ENCODE measurements at regions not wholly inside any gene's neighbourhood (a gene's known extent, or its start where the extent isn't known, plus 50 kb on each side); places are given as distances from the start of the nearest gene placed in this dataset.

GRCh38 chr10:10627414-10627813, 390.3 kb upstream of the CELF2 start:
- no peak overlapping the region for H3K4me3 ChIP-seq (ENCODE audit: low read depth, low read length)
- H3K4me1 Mint-ChIP-seq (ENCODE audit: low read depth, unreplicated experiment) = no peaks in the 10 kb centered on the region
- H3K27ac Mint-ChIP-seq (ENCODE audit: unreplicated experiment) = no peak overlapping the region
- no peaks in the 10 kb centered on the region for H3K36me3 Mint-ChIP-seq (ENCODE audit: insufficient read depth, unreplicated experiment)
- intact Hi-C loops (cut with micrococcal nuclease; ENCODE audit: unreplicated experiment) = no loop called here
- no peaks in the 10 kb centered on the region for H3K27me3 ChIP-seq (replicated peaks; ENCODE audit: control insufficient read depth, insufficient read depth, low read length)
- ChIA-PET CTCF (no interaction called here), POLR2A (no interaction called here)
- no TSS peak for BruUV-seq (replicated peaks)
- H3K9me3 Mint-ChIP-seq (ENCODE audit: unreplicated experiment) = no peaks in the 10 kb centered on the region
- no peak overlapping the region for H3K4me3 Mint-ChIP-seq (ENCODE audit: unreplicated experiment)
- no peak for TF ChIP-seq CTCF (IDR thresholded peaks at IDR 0.05; ENCODE audit: insufficient read depth in 1 of 2, low read depth in 1 of 2, low read length in 1 of 2, severe bottlenecking in 1 of 2, unreplicated experiment in 1 of 2)
- H3K9me3 ChIP-seq = no peaks in the 10 kb centered on the region
- peaks cover 13% of the 10 kb centered on the region for H3K27me3 Mint-ChIP-seq (ENCODE audit: insufficient read depth, unreplicated experiment)
- no peaks in the 10 kb centered on the region for H3K36me3 ChIP-seq (ENCODE audit: control insufficient read depth, insufficient read depth, low read length)
- DNase-seq = no peak
- H3K4me1 ChIP-seq = no peaks in the 10 kb centered on the region

GRCh38 chr10:10629512-10629911, 388.2 kb upstream of the CELF2 start:
- TF ChIP-seq CTCF (IDR thresholded peaks at IDR 0.05; ENCODE audit: insufficient read depth in 1 of 2, low read depth in 1 of 2, low read length in 1 of 2, severe bottlenecking in 1 of 2, unreplicated experiment in 1 of 2) = no peak
- Histone ChIP-seq H3K4me3 (ENCODE audit: low read depth, low read length) (no peak overlapping the region), H3K9me3 (0 out of 2 replicates have a peak, but pooled peaks cover 5% of the 10 kb centered on the region), H3K36me3 (ENCODE audit: control insufficient read depth, insufficient read depth, low read length) (no peaks in the 10 kb centered on the region), H3K4me1 (no peaks in the 10 kb centered on the region), H3K27me3 (replicated peaks; ENCODE audit: control insufficient read depth, insufficient read depth, low read length) (no peaks in the 10 kb centered on the region)
- no peak overlapping the region for H3K27ac Mint-ChIP-seq (ENCODE audit: unreplicated experiment)
- H3K4me1 Mint-ChIP-seq (ENCODE audit: low read depth, unreplicated experiment) = no peaks in the 10 kb centered on the region
- peaks cover 13% of the 10 kb centered on the region for H3K27me3 Mint-ChIP-seq (ENCODE audit: insufficient read depth, unreplicated experiment)
- intact Hi-C loops (cut with micrococcal nuclease; ENCODE audit: unreplicated experiment) = no loop called here
- CTCF ChIA-PET = no interaction called here
- DNase-seq = no peak
- POLR2A ChIA-PET = no interaction called here
- BruUV-seq (replicated peaks) = no TSS peak
- no peaks in the 10 kb centered on the region for H3K9me3 Mint-ChIP-seq (ENCODE audit: unreplicated experiment)
- H3K4me3 Mint-ChIP-seq (ENCODE audit: unreplicated experiment) = no peak overlapping the region
- no peaks in the 10 kb centered on the region for H3K36me3 Mint-ChIP-seq (ENCODE audit: insufficient read depth, unreplicated experiment)

DNA sequence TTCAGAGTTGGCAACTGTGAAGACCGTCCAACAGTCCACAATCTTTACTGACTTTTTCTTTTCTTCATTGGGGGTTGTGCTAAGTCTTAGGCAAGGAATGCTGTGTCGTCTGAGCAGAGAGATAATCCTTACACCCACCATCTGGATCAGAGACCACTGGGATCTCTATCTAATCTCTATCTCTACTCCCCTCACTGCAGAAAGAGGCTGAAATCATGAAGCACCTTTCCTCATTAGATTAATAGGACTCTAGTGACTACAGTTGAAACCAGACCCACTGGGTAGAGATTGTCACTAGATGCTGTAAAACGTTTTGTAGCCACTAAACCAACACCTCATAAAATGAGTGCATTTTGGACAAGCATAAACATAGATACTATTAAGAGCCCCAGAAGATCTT, 387.4 kb upstream of the CELF2 start:
- Histone ChIP-seq H3K4me3 (ENCODE audit: low read depth, low read length) (no peak overlapping the region), H3K4me1 (no peaks in the 10 kb centered on the region), H3K27me3 (replicated peaks; ENCODE audit: control insufficient read depth, insufficient read depth, low read length) (no peaks in the 10 kb centered on the region; the same call in 1 of the 2 replicates), H3K9me3 (0 out of 2 replicates have a peak, but pooled peaks cover 5% of the 10 kb centered on the region), H3K36me3 (ENCODE audit: control insufficient read depth, insufficient read depth, low read length) (no peaks in the 10 kb centered on the region)
- H3K9me3 Mint-ChIP-seq (ENCODE audit: unreplicated experiment) = no peaks in the 10 kb centered on the region
- no peak overlapping the region for H3K4me3 Mint-ChIP-seq (ENCODE audit: unreplicated experiment)
- no peaks in the 10 kb centered on the region for H3K4me1 Mint-ChIP-seq (ENCODE audit: low read depth, unreplicated experiment)
- H3K36me3 Mint-ChIP-seq (ENCODE audit: insufficient read depth, unreplicated experiment) = no peaks in the 10 kb centered on the region
- peaks cover 13% of the 10 kb centered on the region for H3K27me3 Mint-ChIP-seq (ENCODE audit: insufficient read depth, unreplicated experiment)
- no peak for TF ChIP-seq CTCF (IDR thresholded peaks at IDR 0.05; ENCODE audit: insufficient read depth in 1 of 2, low read depth in 1 of 2, low read length in 1 of 2, severe bottlenecking in 1 of 2, unreplicated experiment in 1 of 2)
- ChIA-PET POLR2A (no interaction called here), CTCF (no interaction called here)
- intact Hi-C loops (cut with micrococcal nuclease; ENCODE audit: unreplicated experiment) = no loop called here
- no TSS peak for BruUV-seq (replicated peaks)
- no peak overlapping the region for H3K27ac Mint-ChIP-seq (ENCODE audit: unreplicated experiment)
- DNase-seq = no peak
